Lower leg skin (tissue), 4 donors: ENCODE measurements at regions not wholly inside any gene's neighbourhood (a gene's known extent, or its start where the extent isn't known, plus 50 kb on each side); places are given as distances from the start of the nearest gene placed in this dataset.

ENCODE experiments used
- DNase-seq, 2 donors: peaks; one replicate each; pipeline ENCODE4 v3.0.0-alpha.2; 2019; ENCODE audit warnings: low spot score in 2 of 2
- H3K4me3 ChIP-seq: fragments of 200-600 bp; sonication (generic); 2 replicates; pipeline ENCODE4 v1.5.1; 2017; ENCODE audit warnings: mild to moderate bottlenecking, low read depth; ENCODE audit not compliant: poor library complexity, severe bottlenecking
- CTCF ChIP-seq, 3 donors: fragments of 450-650 bp; IDR thresholded peaks; one replicate each; pipeline ENCODE4 v1.5.1; 2016; ENCODE audit warnings: antibody characterized with exemption in 3 of 3, mild to moderate bottlenecking in 3 of 3, moderate library complexity in 2 of 3
- POLR2A ChIP-seq, 2 donors: fragments of 450-650 bp; IDR thresholded peaks; one replicate each; pipeline ENCODE4 v1.6.1; 2016 to 2017; ENCODE audit warnings: antibody characterized with exemption in 2 of 2, mild to moderate bottlenecking in 1 of 2, moderate library complexity in 1 of 2
- WGBS, 2 donors: methylation state at CpG; one replicate each; pipeline ENCODE4 v1.1.5; 2018; 5-methylcytosine and 5-hydroxymethylcytosine counted together
- intact Hi-C: fragments of 100-400 bp; cut with DNase I; formaldehyde crosslinking; loops from one replicate; pipeline ENCODE4 v1.15.0; 2023; ENCODE audit warnings: low total_unique reads

- TF ChIP-seq CTCF (IDR thresholded peaks at IDR 0.05) (no peak), POLR2A (IDR thresholded peaks at IDR 0.05) (no peak)
- no peak overlapping the region for H3K4me3 ChIP-seq
- DNase-seq = no peak
- intact Hi-C loops = no loop called here
Observed at GRCh38 chr4:23567338-23567737, 322.5 kb downstream of the PPARGC1A start.

- TF ChIP-seq CTCF (IDR thresholded peaks at IDR 0.05) (no peak), POLR2A (IDR thresholded peaks at IDR 0.05) (no peak)
- DNase-seq = no peak
- intact Hi-C loops = no loop called here
- 84% methylated on average over 2 of the region's 2 CpGs for WGBS, 2 donors
- no peak overlapping the region for H3K4me3 ChIP-seq
Observed at GRCh38 chr4:23560748-23561147, 329.1 kb downstream of the PPARGC1A start.

- WGBS, 2 donors = 74 to 81% methylated on average over 2 of the region's 2 CpGs
- no peak overlapping the region for H3K4me3 ChIP-seq
- no peak for DNase-seq
- TF ChIP-seq CTCF (IDR thresholded peaks at IDR 0.05) (no peak), POLR2A (IDR thresholded peaks at IDR 0.05) (no peak)
- intact Hi-C loops = no loop called here
Observed at GRCh38 chr4:23558101-23558500, 331.7 kb downstream of the PPARGC1A start.

GRCh38 chr4:23547601-23548000 lies 342.2 kb downstream of the PPARGC1A start:
- H3K4me3 ChIP-seq = no peak overlapping the region
- 21 to 32% methylated on average over 3 of the region's 3 CpGs for WGBS, 2 donors
- intact Hi-C loops = no loop called here
- no peak for TF ChIP-seq CTCF (IDR thresholded peaks at IDR 0.05)
- no peak for DNase-seq

GRCh38 chr4:23547096-23547495 lies 342.8 kb downstream of the PPARGC1A start:
- H3K4me3 ChIP-seq = no peak overlapping the region
- WGBS, 2 donors = 89 to 92% methylated on average over 2 of the region's 2 CpGs
- intact Hi-C loops = no loop called here
- TF ChIP-seq CTCF (IDR thresholded peaks at IDR 0.05) (no peak), POLR2A (IDR thresholded peaks at IDR 0.05) (no peak)
- DNase-seq = no peak

- TF ChIP-seq POLR2A (IDR thresholded peaks at IDR 0.05) (no peak), CTCF (IDR thresholded peaks at IDR 0.05) (no peak)
- no peak for DNase-seq
- intact Hi-C loops = no loop called here
- 75 to 78% methylated on average over 5 of the region's 5 CpGs for WGBS, 2 donors
- H3K4me3 ChIP-seq = no peak overlapping the region
Observed at GRCh38 chr4:23539969-23540569, 349.8 kb downstream of the PPARGC1A start.
